Activated CD4-positive, alpha-beta memory T cell treated with anti-CD3 and anti-CD28 coated beads for 36 hours (primary cell): ENCODE measurements at regions not wholly inside any gene's neighbourhood (a gene's known extent, or its start where the extent isn't known, plus 50 kb on each side); places are given as distances from the start of the nearest gene placed in this dataset.

Source experiments
- CTCF ChIA-PET: fragments of 350-600 bp; sonication (Branson Sonifier 250); formaldehyde crosslinking; loops from one replicate; lab custom pipeline; 2021; ENCODE audit warnings: antibody characterized with exemption, inconsistent platforms; lab: Charles Lee
- POLR2A ChIA-PET: fragments of 350-600 bp; sonication (Branson Sonifier 250); formaldehyde crosslinking; loops from one replicate; lab custom pipeline; 2021; ENCODE audit warnings: antibody characterized with exemption; lab: Charles Lee
- DNase-seq: peaks from one replicate; pipeline ENCODE4 v3.0.0-alpha.2; 2020
- H3K27ac Mint-ChIP-seq: one replicate; pipeline ENCODE4 v1.8.0; 2021; ENCODE audit warnings: mixed read lengths
- H3K27me3 Mint-ChIP-seq: one replicate; pipeline ENCODE4 v1.8.0; 2021; ENCODE audit warnings: mixed read lengths
- H3K36me3 Mint-ChIP-seq: one replicate; pipeline ENCODE4 v1.8.0; 2021; ENCODE audit warnings: mixed read lengths
- H3K4me1 Mint-ChIP-seq: one replicate; pipeline ENCODE4 v1.8.0; 2021; ENCODE audit warnings: low read depth, mixed read lengths
- H3K4me3 Mint-ChIP-seq: one replicate; pipeline ENCODE4 v1.8.0; 2021; ENCODE audit warnings: mild to moderate bottlenecking, mixed read lengths
- H3K9me3 Mint-ChIP-seq: one replicate; pipeline ENCODE4 v1.8.0; 2021; ENCODE audit warnings: mixed read lengths
- intact Hi-C: fragments of 100-400 bp; cut with micrococcal nuclease; formaldehyde crosslinking; loops from one replicate; pipeline ENCODE4 v1.15.1; 2023

- Mint-ChIP-seq H3K27ac (no peak overlapping the region), H3K9me3 (peaks cover 11% of the 10 kb centered on the region), H3K4me1 (no peaks in the 10 kb centered on the region), H3K4me3 (no peak overlapping the region), H3K36me3 (no peaks in the 10 kb centered on the region), H3K27me3 (no peaks in the 10 kb centered on the region)
- intact Hi-C loops, result no loop called here
- ChIA-PET CTCF (no interaction called here), POLR2A (no interaction called here)
- DNase-seq, result no peak
These were observed 88.9 kb upstream of the PPP2R5A start for GRCh38 chr1:212196355-212196754.

- Mint-ChIP-seq H3K9me3 (peaks cover 5% of the 10 kb centered on the region), H3K4me1 (no peaks in the 10 kb centered on the region), H3K36me3 (no peaks in the 10 kb centered on the region), H3K4me3 (no peak overlapping the region), H3K27me3 (no peaks in the 10 kb centered on the region), H3K27ac (no peak overlapping the region)
- intact Hi-C loops, result no loop called here
- DNase-seq, result no peak
- ChIA-PET CTCF (no interaction called here), POLR2A (no interaction called here)
These were observed 83.7 kb upstream of the PPP2R5A start for GRCh38 chr1:212201461-212201860.

GRCh38 chr1:212203630-212204029, 81.6 kb upstream of the PPP2R5A start:
- intact Hi-C loops, result no loop called here
- Mint-ChIP-seq H3K27me3 (no peaks in the 10 kb centered on the region), H3K36me3 (no peaks in the 10 kb centered on the region), H3K9me3 (peaks cover 5% of the 10 kb centered on the region), H3K27ac (no peak overlapping the region), H3K4me1 (no peaks in the 10 kb centered on the region), H3K4me3 (no peak overlapping the region)
- ChIA-PET POLR2A (no interaction called here), CTCF (interaction anchor here (0.8 kb wide), 1 partner anchor 25 kb away, joined by 3 read pairs; no protein-coding TSS in a partner anchor)
- DNase-seq, result no peak

GRCh38 chr1:212205006-212205405, 80.2 kb upstream of the PPP2R5A start:
- intact Hi-C loops, result no loop called here
- Mint-ChIP-seq H3K27me3 (no peaks in the 10 kb centered on the region), H3K27ac (no peak overlapping the region), H3K9me3 (peaks cover 5% of the 10 kb centered on the region), H3K4me1 (no peaks in the 10 kb centered on the region), H3K36me3 (no peaks in the 10 kb centered on the region), H3K4me3 (no peak overlapping the region)
- DNase-seq, result no peak
- POLR2A ChIA-PET, result no interaction called here
- CTCF ChIA-PET, result no interaction called here

DNA sequence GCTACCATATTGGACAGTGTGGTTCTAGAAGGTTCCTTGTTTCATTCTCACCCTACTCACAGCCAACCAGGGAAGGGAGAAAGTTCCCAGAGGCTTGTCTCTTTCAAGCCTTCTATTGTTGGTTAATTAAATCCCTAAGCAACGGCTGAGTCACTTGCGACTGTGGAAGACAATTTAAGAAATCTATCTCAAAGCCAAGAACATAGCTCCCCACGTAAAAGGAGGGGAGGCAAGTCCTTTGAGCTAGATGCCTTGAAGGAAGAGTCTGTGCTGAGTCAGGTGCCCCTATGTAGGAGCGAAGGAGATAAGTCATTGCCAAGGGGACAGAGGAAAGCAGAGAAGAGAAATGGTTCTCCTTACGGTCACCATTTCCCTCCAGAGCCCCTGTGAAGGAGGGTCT, 79.4 kb upstream of the PPP2R5A start:
- Mint-ChIP-seq H3K27me3 (no peaks in the 10 kb centered on the region), H3K9me3 (peaks cover 1% of the 10 kb centered on the region), H3K36me3 (no peaks in the 10 kb centered on the region), H3K27ac (no peak overlapping the region), H3K4me3 (no peak overlapping the region), H3K4me1 (no peaks in the 10 kb centered on the region)
- CTCF ChIA-PET, result no interaction called here
- DNase-seq, result no peak
- intact Hi-C loops, result no loop called here
- POLR2A ChIA-PET, result no interaction called here

DNA sequence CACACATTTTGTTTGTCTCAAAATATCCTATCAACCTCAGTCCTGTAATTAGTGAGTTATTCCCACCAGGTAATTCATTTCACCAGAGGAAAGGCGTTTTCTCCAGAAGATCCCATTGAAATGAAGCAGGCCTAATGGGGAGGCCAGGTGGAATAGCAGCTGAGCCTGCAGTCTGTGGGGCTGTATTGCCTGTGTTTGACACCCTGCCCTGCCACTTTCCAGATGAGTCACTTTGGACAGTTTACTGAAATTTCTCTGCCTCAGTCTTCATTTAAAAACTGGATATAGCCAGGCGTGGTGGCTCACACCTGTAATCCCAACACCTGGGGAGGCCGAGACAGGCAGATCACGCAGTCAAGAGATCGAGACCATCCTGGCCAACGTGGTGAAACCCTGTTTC, 78.1 kb upstream of the PPP2R5A start:
- H3K36me3 Mint-ChIP-seq, result no peaks in the 10 kb centered on the region
- DNase-seq, result no peak
- intact Hi-C loops, result no loop called here
- no peaks in the 10 kb centered on the region for H3K9me3 Mint-ChIP-seq
- POLR2A ChIA-PET, result no interaction called here
- no peak overlapping the region for H3K4me3 Mint-ChIP-seq
- no peak overlapping the region for H3K27ac Mint-ChIP-seq
- no peaks in the 10 kb centered on the region for H3K27me3 Mint-ChIP-seq
- no peaks in the 10 kb centered on the region for H3K4me1 Mint-ChIP-seq
- CTCF ChIA-PET, result no interaction called here

DNA sequence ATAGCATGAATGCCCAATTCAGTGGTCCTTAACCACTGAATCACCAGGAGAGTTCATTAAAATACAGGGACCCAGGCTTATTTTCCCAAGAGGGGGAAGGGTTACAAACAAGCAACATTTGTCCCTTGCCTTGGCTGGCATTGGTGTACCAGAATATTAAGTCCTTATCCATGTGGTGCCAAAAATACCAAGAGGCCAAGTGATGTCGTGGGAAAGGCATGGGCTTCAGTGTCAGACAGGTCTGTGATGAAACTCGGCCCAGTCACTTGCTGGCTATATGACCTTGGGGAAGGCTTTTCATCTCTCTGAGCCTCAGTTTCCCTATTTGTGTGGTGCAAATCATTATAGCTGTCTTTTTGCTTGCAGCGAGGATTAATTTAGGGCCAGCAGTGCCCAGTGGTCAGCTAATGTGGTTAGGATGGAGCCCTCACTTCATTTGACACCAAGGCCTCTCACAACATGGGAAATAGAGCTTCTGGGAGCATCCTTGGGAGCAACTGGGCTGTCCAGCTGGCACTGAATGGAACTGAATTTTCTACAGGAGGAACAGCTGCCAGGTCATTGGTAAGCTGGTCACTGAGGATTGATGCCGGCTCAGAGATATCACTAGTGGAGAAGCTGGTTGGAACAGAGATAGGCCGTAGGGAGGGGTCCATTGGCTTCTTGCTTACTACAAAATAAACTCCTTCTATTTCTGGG, 77.2 kb upstream of the PPP2R5A start:
- H3K36me3 Mint-ChIP-seq, result no peaks in the 10 kb centered on the region
- intact Hi-C loops, result no loop called here
- POLR2A ChIA-PET, result no interaction called here
- H3K4me1 Mint-ChIP-seq, result no peaks in the 10 kb centered on the region
- CTCF ChIA-PET, result interaction anchor here (1.7 kb wide), 1 partner anchor 136 kb away, joined by 3 read pairs; no protein-coding TSS in a partner anchor
- H3K4me3 Mint-ChIP-seq, result no peak overlapping the region
- H3K27me3 Mint-ChIP-seq, result no peaks in the 10 kb centered on the region
- H3K27ac Mint-ChIP-seq, result no peak overlapping the region
- H3K9me3 Mint-ChIP-seq, result no peaks in the 10 kb centered on the region
- DNase-seq, result no peak

GRCh38 chr1:212208978-212209644, 76.1 kb upstream of the PPP2R5A start:
- Mint-ChIP-seq H3K4me3 (no peak overlapping the region), H3K27me3 (no peaks in the 10 kb centered on the region), H3K27ac (no peak overlapping the region), H3K4me1 (no peaks in the 10 kb centered on the region), H3K9me3 (no peaks in the 10 kb centered on the region), H3K36me3 (no peaks in the 10 kb centered on the region)
- intact Hi-C loops, result no loop called here
- DNase-seq, result no peak
- CTCF ChIA-PET, result interaction anchor here (1.1 to 1.7 kb wide), 2 partner anchors 138 to 247 kb away, joined by 3 read pairs; no protein-coding TSS in a partner anchor
- POLR2A ChIA-PET, result interaction anchor here (0.6 kb wide), 1 partner anchor 384 kb away, joined by 3 read pairs; no protein-coding TSS in a partner anchor

DNA sequence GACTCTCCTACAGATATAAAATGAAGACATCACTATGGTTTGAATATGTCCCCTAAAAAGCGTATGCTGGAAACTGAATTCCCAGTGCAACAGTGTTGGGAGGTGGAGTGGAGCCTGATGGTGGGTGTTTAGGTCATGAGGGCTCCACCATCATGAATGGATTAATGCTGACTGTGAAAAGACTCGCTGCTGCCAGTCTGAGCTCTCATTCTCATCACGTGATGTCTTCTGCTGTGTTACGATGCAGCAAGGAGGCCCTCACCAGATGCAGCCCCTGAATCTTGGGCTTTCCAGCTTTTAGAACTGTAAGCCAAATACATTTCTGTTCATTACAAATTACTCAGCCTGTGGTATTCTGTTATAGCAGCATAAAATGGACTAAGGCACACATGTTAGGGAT, 73.8 kb upstream of the PPP2R5A start:
- DNase-seq, result no peak
- POLR2A ChIA-PET, result no interaction called here
- Mint-ChIP-seq H3K36me3 (no peaks in the 10 kb centered on the region), H3K27me3 (peaks cover 2% of the 10 kb centered on the region), H3K9me3 (no peaks in the 10 kb centered on the region), H3K27ac (no peak overlapping the region), H3K4me3 (no peak overlapping the region), H3K4me1 (no peaks in the 10 kb centered on the region)
- intact Hi-C loops, result no loop called here
- CTCF ChIA-PET, result no interaction called here

GRCh38 chr1:212212343-212212742, 72.9 kb upstream of the PPP2R5A start:
- Mint-ChIP-seq H3K27me3 (peaks cover 2% of the 10 kb centered on the region), H3K36me3 (no peaks in the 10 kb centered on the region), H3K4me3 (no peak overlapping the region), H3K9me3 (no peaks in the 10 kb centered on the region), H3K27ac (no peak overlapping the region), H3K4me1 (no peaks in the 10 kb centered on the region)
- POLR2A ChIA-PET, result no interaction called here
- no peak for DNase-seq
- intact Hi-C loops, result no loop called here
- CTCF ChIA-PET, result no interaction called here

DNA sequence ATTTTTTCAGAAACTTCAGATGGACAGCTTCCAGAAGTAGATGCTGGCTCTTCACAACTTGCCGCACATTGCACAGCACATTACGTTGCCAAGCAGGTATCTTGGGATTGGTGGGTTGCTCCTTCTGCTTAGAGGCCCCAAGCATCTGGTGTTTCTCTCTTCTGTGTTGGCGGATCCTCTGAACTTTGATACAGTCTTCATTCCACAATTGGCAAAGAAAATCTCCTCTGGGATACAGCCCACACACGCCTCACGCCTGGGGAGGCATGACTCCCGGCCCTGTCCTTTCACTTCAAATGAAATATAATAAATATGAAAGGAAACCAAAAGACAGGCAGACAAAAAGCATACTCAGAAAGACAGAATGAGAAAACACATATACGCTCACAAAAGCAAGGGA, 72.3 kb upstream of the PPP2R5A start:
- Mint-ChIP-seq H3K27ac (no peak overlapping the region), H3K4me1 (no peaks in the 10 kb centered on the region), H3K27me3 (peaks cover 2% of the 10 kb centered on the region), H3K9me3 (no peaks in the 10 kb centered on the region), H3K4me3 (no peak overlapping the region), H3K36me3 (no peaks in the 10 kb centered on the region)
- ChIA-PET POLR2A (no interaction called here), CTCF (no interaction called here)
- no peak for DNase-seq
- intact Hi-C loops, result no loop called here

GRCh38 chr1:212213784-212214183, 71.4 kb upstream of the PPP2R5A start:
- POLR2A ChIA-PET, result no interaction called here
- DNase-seq, result no peak
- Mint-ChIP-seq H3K4me3 (no peak overlapping the region), H3K9me3 (no peaks in the 10 kb centered on the region), H3K27ac (no peak overlapping the region), H3K36me3 (no peaks in the 10 kb centered on the region), H3K27me3 (peaks cover 2% of the 10 kb centered on the region), H3K4me1 (peaks cover 5% of the 10 kb centered on the region)
- CTCF ChIA-PET, result no interaction called here
- intact Hi-C loops, result no loop called here

DNA sequence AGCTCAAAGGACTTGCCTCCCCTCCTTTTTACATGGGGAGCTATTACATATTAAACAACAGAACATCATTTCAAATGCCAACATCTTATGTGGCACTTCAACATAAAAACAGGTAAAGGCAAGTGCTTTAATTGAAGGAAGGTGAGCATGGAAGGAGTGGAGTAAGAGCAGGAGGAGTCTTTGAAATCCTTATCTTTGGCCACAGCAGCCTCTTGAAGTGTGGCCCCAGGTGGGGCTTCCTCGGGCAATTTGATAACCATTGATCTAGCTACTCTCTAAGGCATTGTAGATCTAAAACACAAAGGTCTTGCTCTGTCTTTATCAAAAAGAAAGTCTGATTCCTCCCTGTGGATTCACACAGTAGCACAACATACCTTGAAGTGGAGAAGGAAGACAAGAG, 70.9 kb upstream of the PPP2R5A start:
- intact Hi-C loops, result no loop called here
- DNase-seq, result no peak
- H3K27ac Mint-ChIP-seq, result no peak overlapping the region
- no peaks in the 10 kb centered on the region for H3K9me3 Mint-ChIP-seq
- ChIA-PET CTCF (interaction anchor here (0.6 kb wide), 1 partner anchor 60 kb away, joined by 3 read pairs; no protein-coding TSS in a partner anchor), POLR2A (no interaction called here)
- H3K36me3 Mint-ChIP-seq, result no peaks in the 10 kb centered on the region
- H3K4me1 Mint-ChIP-seq, result peaks cover 9% of the 10 kb centered on the region
- H3K27me3 Mint-ChIP-seq, result peaks cover 2% of the 10 kb centered on the region
- H3K4me3 Mint-ChIP-seq, result no peak overlapping the region
